Neural cell (in vitro differentiated cells): ENCODE measurements at regions not wholly inside any gene's neighbourhood (a gene's known extent, or its start where the extent isn't known, plus 50 kb on each side); places are given as distances from the start of the nearest gene placed in this dataset.

ENCODE experiments used
- H2AFZ ChIP-seq: fragments of 200-600, 300-800 bp; sonication (generic), shearing (Covaris generic); 2 replicates; pipeline ENCODE4 v1.6.0; 2014; ENCODE audit warnings: low read depth, mild to moderate bottlenecking, antibody characterized with exemption, low read length, moderate library complexity
- H3F3A ChIP-seq: fragments of 200-600 bp; shearing (Covaris generic); 2 replicates; pipeline ENCODE4 v1.6.1; 2016; ENCODE audit warnings: mild to moderate bottlenecking, moderate library complexity, mixed read lengths, antibody characterized with exemption, low read length; ENCODE audit not compliant: insufficient read depth, poor library complexity, severe bottlenecking
- H3K27ac ChIP-seq: fragments of 200-600, 300-800 bp; sonication (generic), shearing (Covaris generic); 2 replicates; pipeline ENCODE4 v1.5.1; 2014; ENCODE audit warnings: mild to moderate bottlenecking, low read length, moderate library complexity
- H3K27me3 ChIP-seq: fragments of 300-800, 200-600 bp; sonication (generic), shearing (Covaris generic); 2 replicates; pipeline ENCODE4 v1.6.0; 2014; ENCODE audit warnings: mild to moderate bottlenecking, low read depth, low read length, moderate library complexity; ENCODE audit not compliant: insufficient read depth
- H3K36me3 ChIP-seq: fragments of 300-800, 200-600 bp; sonication (generic), shearing (Covaris generic); 2 replicates; pipeline ENCODE4 v1.5.1; 2014; ENCODE audit warnings: mild to moderate bottlenecking, antibody characterized with exemption, low read length, moderate library complexity; ENCODE audit not compliant: insufficient read depth
- H3K4me2 ChIP-seq: fragments of 300-800, 200-600 bp; sonication (generic), shearing (Covaris generic); 2 replicates; pipeline ENCODE4 v1.6.0; 2014; ENCODE audit warnings: mild to moderate bottlenecking, low read length
- H3K4me3 ChIP-seq: fragments of 300-800, 200-600 bp; sonication (generic), shearing (Covaris generic); 2 replicates; pipeline ENCODE4 v1.5.1; 2014; ENCODE audit warnings: mild to moderate bottlenecking, low read length, moderate library complexity
- H3K79me2 ChIP-seq: fragments of 200-600 bp; shearing (Covaris generic); replicated peaks from 2 replicates; pipeline ENCODE4 v1.6.0; 2014; ENCODE audit warnings: mild to moderate bottlenecking, low read length, moderate library complexity; ENCODE audit not compliant: insufficient read depth
- H3K9ac ChIP-seq: fragments of 300-800, 200-600 bp; sonication (generic), shearing (Covaris generic); 2 replicates; pipeline ENCODE4 v1.6.1; 2016; ENCODE audit warnings: mild to moderate bottlenecking, low read length, mixed read lengths
- H3K9me2 ChIP-seq: fragments of 200-600 bp; shearing (Covaris generic); 2 replicates; pipeline ENCODE4 v1.6.1; 2016; ENCODE audit warnings: mild to moderate bottlenecking, low read length, mixed read lengths; ENCODE audit not compliant: insufficient read depth
- H3K9me3 ChIP-seq: fragments of 200-600, 300-800 bp; sonication (generic), shearing (Covaris generic); 2 replicates; pipeline ENCODE4 v1.6.1; 2016; ENCODE audit warnings: mild to moderate bottlenecking, mixed run types, low read length, moderate library complexity, mixed read lengths
- H4K20me1 ChIP-seq: fragments of 200-600 bp; shearing (Covaris generic); 2 replicates; pipeline ENCODE4 v1.6.1; 2016; ENCODE audit warnings: mild to moderate bottlenecking, mixed run types; ENCODE audit not compliant: insufficient read depth
- CTCF ChIP-seq: fragments of 450-650 bp; IDR thresholded peaks from 2 replicates; pipeline ENCODE4 v1.5.1; 2014; ENCODE audit warnings: antibody characterized with exemption, mild to moderate bottlenecking, moderate library complexity; ENCODE audit not compliant: poor library complexity, severe bottlenecking
- EP300 ChIP-seq: fragments of 450-650 bp; conservative IDR thresholded peaks from 2 replicates; pipeline ENCODE4 v1.6.1; 2014; ENCODE audit warnings: antibody characterized with exemption, mild to moderate bottlenecking, moderate library complexity; ENCODE audit not compliant: poor library complexity, severe bottlenecking
- EZH2 ChIP-seq: fragments of 200-600, 300-800 bp; shearing (Covaris generic), sonication (generic); IDR thresholded peaks from 2 replicates; pipeline ENCODE4 v1.6.1; 2014; ENCODE audit warnings: antibody characterized with exemption, low read length, borderline replicate concordance, mild to moderate bottlenecking; ENCODE audit not compliant: insufficient read depth, poor library complexity, severe bottlenecking
- MXI1 ChIP-seq: fragments of 450-650 bp; conservative IDR thresholded peaks from 2 replicates; pipeline ENCODE4 v1.6.1; 2014; ENCODE audit warnings: antibody characterized with exemption, mild to moderate bottlenecking; ENCODE audit not compliant: poor library complexity, severe bottlenecking
- POLR2AphosphoS5 ChIP-seq: IDR thresholded peaks from 2 replicates; pipeline ENCODE4 v1.6.1; 2012
- RAD21 ChIP-seq: fragments of 450-650 bp; conservative IDR thresholded peaks from 2 replicates; pipeline ENCODE4 v1.6.1; 2014; ENCODE audit warnings: antibody characterized with exemption, mild to moderate bottlenecking, moderate library complexity
- REST ChIP-seq: IDR thresholded peaks from 2 replicates; pipeline ENCODE4 v1.6.1; 2012; ENCODE audit warnings: borderline replicate concordance
- SMC3 ChIP-seq: fragments of 450-650 bp; conservative IDR thresholded peaks from 2 replicates; pipeline ENCODE4 v1.6.1; 2014; ENCODE audit warnings: antibody characterized with exemption, mild to moderate bottlenecking, moderate library complexity; ENCODE audit not compliant: poor library complexity
- TAF1 ChIP-seq: IDR thresholded peaks from 2 replicates; pipeline ENCODE4 v1.6.1; 2012; ENCODE audit warnings: low read depth

GRCh38 chr5:3862906-3863305 is 267.3 kb downstream of the IRX1 start:
- Histone ChIP-seq H3K27ac (no peak overlapping the region), H3K9ac (no peak overlapping the region), H4K20me1 (no peaks in the 10 kb centered on the region), H3K27me3 (no peaks in the 10 kb centered on the region), H2AFZ (no peak overlapping the region), H3F3A (no peaks in the 10 kb centered on the region), H3K4me3 (no peak overlapping the region), H3K9me3 (no peaks in the 10 kb centered on the region), H3K4me2 (no peak overlapping the region), H3K36me3 (no peaks in the 10 kb centered on the region), H3K79me2 (no peaks in the 10 kb centered on the region), H3K9me2 (no peaks in the 10 kb centered on the region)
- TF ChIP-seq TAF1 (no peak), POLR2AphosphoS5 (no peak), CTCF (no peak), SMC3 (no peak), RAD21 (no peak), EP300 (no peak), MXI1 (no peak), EZH2 (no peak), REST (no peak)

- Histone ChIP-seq H3K27me3 (no peaks in the 10 kb centered on the region), H3K9me2 (no peaks in the 10 kb centered on the region), H3K9ac (no peak overlapping the region), H3K79me2 (no peaks in the 10 kb centered on the region), H3K9me3 (no peaks in the 10 kb centered on the region), H3F3A (no peaks in the 10 kb centered on the region), H3K36me3 (no peaks in the 10 kb centered on the region), H3K27ac (no peak overlapping the region), H3K4me3 (no peak overlapping the region), H4K20me1 (no peaks in the 10 kb centered on the region), H2AFZ (no peak overlapping the region), H3K4me2 (no peak overlapping the region)
- TF ChIP-seq REST (no peak), POLR2AphosphoS5 (no peak), TAF1 (no peak), MXI1 (no peak), SMC3 (no peak), EZH2 (no peak), RAD21 (no peak)
These were observed 279.5 kb downstream of the IRX1 start for GRCh38 chr5:3875144-3875543.
